PC-9 (cell line): ENCODE measurements at regions not wholly inside any gene's neighbourhood (a gene's known extent, or its start where the extent isn't known, plus 50 kb on each side); places are given as distances from the start of the nearest gene placed in this dataset.

Source experiments
- BruUV-seq: library from RNA; stranded (reverse); fragments of 400-500 nt; replicated peaks from 2 replicates; lab custom pipeline; 2021; lab: Mats Ljungman, UMichigan
- CTCF ChIA-PET: fragments of 300-600 bp; sonication (Branson Sonifier 250); formaldehyde crosslinking; loops from one replicate; lab custom pipeline; 2022; ENCODE audit warnings: antibody characterized with exemption; lab: Charles Lee
- POLR2A ChIA-PET: fragments of 300-600 bp; sonication (Branson Sonifier 250); formaldehyde crosslinking; loops from one replicate; lab custom pipeline; 2022; ENCODE audit warnings: antibody characterized with exemption; ENCODE audit not compliant: unreplicated experiment; lab: Charles Lee
- DNase-seq, 2 experiments: peaks; one replicate each; pipeline versions ENCODE4 v3.0.0 to v3.0.0-alpha.2; 2015 to 2022; ENCODE audit warnings: mixed read lengths in 1 of 2
- H2AFZ ChIP-seq: fragments of 200-600 bp; sonication (generic); 2 replicates; pipeline ENCODE4 v1.8.1; 2017; ENCODE audit warnings: antibody characterized with exemption
- H3F3A ChIP-seq: fragments of 200-600 bp; sonication (generic); 2 replicates; pipeline ENCODE4 v1.8.1; 2017; ENCODE audit warnings: antibody characterized with exemption, mild to moderate bottlenecking, low read depth; ENCODE audit not compliant: insufficient read depth
- H3K27ac ChIP-seq: fragments of 200-600 bp; sonication (generic); 2 replicates; pipeline ENCODE4 v1.6.1; 2016; ENCODE audit warnings: mixed run types
- H3K27me3 ChIP-seq: fragments of 200-600 bp; sonication (generic); 2 replicates; pipeline ENCODE4 v1.6.1; 2016; ENCODE audit warnings: low read depth, mixed run types; ENCODE audit not compliant: insufficient read depth
- H3K36me3 ChIP-seq: fragments of 200-600 bp; sonication (generic); 2 replicates; pipeline ENCODE4 v1.6.1; 2016; ENCODE audit warnings: low read depth, mixed run types
- H3K4me1 ChIP-seq: fragments of 200-600 bp; sonication (generic); replicated peaks from 2 replicates; pipeline ENCODE4 v1.6.1; 2016; ENCODE audit warnings: mixed run types; ENCODE audit not compliant: insufficient read depth
- H3K4me2 ChIP-seq: fragments of 200-600 bp; sonication (generic); 2 replicates; pipeline ENCODE4 v1.6.1; 2017; ENCODE audit warnings: mixed run types
- H3K4me3 ChIP-seq: fragments of 200-600 bp; sonication (generic); 2 replicates; pipeline ENCODE4 v1.6.1; 2016; ENCODE audit warnings: mixed run types
- H3K79me2 ChIP-seq: fragments of 200-600 bp; sonication (generic); 2 replicates; pipeline ENCODE4 v1.6.1; 2017; ENCODE audit warnings: low read depth, mixed run types
- H3K9me2 ChIP-seq: fragments of 200-600 bp; sonication (generic); 2 replicates; pipeline ENCODE4 v1.8.1; 2017; ENCODE audit warnings: mild to moderate bottlenecking; ENCODE audit not compliant: insufficient read depth
- H3K9me3 ChIP-seq: fragments of 200-600 bp; sonication (generic); 2 replicates; pipeline ENCODE4 v1.8.1; 2016; ENCODE audit warnings: low read depth; ENCODE audit not compliant: insufficient read depth
- H4K20me1 ChIP-seq: fragments of 200-600 bp; sonication (generic); 2 replicates; pipeline ENCODE4 v1.8.1; 2017; ENCODE audit not compliant: insufficient read depth
- CTCF ChIP-seq: fragments of 200-600 bp; sonication (generic); conservative IDR thresholded peaks from 2 replicates; pipeline ENCODE4 v1.6.1; 2017; ENCODE audit warnings: mixed run types, antibody characterized with exemption, mild to moderate bottlenecking, moderate library complexity
- EZH2 ChIP-seq: fragments of 200-600 bp; sonication (generic); IDR thresholded peaks from 2 replicates; pipeline ENCODE4 v1.8.0; 2017; ENCODE audit warnings: antibody characterized with exemption, low read depth
- intact Hi-C: fragments of 100-400 bp; cut with micrococcal nuclease; formaldehyde crosslinking; loops from one replicate; pipeline ENCODE4 v1.10.0; 2022; ENCODE audit not compliant: unreplicated experiment

DNA sequence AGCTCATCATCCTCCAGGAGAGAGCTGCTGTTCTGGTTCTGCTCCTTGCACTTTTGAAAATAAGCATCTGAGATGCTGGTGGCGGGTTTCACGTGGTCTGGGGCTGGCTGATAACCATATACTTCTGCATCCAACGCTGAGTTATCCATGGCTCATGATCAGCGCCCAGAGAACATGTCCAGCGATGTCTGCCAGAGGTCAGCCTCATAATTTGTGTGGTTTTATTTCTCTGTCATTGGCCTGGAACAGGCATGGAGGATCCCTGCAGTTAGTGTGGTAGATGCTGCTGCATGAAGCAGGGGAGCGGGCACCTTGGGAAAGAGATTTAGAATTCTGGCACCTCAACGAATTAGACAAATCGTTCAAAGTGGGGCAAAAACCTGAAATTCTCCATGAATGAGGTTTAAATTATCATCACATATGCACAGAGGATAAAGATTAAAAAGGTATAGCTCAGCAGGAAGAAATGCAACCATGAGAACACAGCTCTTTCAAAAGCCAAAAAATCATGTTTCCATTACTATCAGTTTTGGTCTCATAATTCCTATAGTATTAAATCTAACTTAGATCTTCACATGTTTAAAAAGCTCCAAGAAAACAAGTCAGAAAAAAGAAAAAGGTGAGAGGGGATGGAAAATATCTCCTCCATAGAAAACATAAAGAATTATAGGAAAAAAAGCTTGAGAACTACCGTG is 157.2 kb downstream of the SOD2 start:
- Histone ChIP-seq H3K4me3 (no peak overlapping the region), H3K36me3 (no peaks in the 10 kb centered on the region), H3K27me3 (peaks cover 45% of the 10 kb centered on the region), H3K4me1 (no peaks in the 10 kb centered on the region), H3K79me2 (no peaks in the 10 kb centered on the region), H3K4me2 (no peak overlapping the region), H4K20me1 (no peaks in the 10 kb centered on the region), H3K9me2 (no peaks in the 10 kb centered on the region), H2AFZ (no peak overlapping the region), H3F3A (no peaks in the 10 kb centered on the region), H3K9me3 (no peaks in the 10 kb centered on the region), H3K27ac (no peak overlapping the region)
- POLR2A ChIA-PET: no interaction called here
- no TSS peak for BruUV-seq
- DNase-seq: no peak
- intact Hi-C loops: no loop called here
- CTCF ChIA-PET: no interaction called here
- TF ChIP-seq EZH2 (no peak), CTCF (no peak)

DNA sequence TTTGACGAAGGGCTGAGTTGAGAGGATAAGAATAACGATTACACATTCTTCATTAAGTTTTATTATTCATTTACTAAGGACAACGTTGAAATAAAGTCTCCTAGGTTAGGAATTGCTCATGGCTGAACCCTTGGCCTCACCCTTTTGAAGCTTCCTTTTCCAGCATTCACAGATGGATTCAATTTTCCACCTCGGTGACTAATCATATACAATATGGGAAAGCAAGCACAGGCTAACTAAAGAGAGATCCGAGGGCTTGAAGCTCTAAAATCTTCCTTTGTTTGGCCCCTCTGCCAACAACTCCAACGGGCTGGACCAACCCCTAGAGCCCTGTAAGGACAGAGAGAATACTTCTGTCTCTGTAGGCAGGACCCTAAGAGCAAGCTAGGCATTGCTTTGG is 159.5 kb downstream of the SOD2 start:
- Histone ChIP-seq H3K4me1 (no peaks in the 10 kb centered on the region), H3K27ac (no peak overlapping the region), H3K9me3 (no peaks in the 10 kb centered on the region), H3K27me3 (peaks cover 67% of the 10 kb centered on the region), H3K4me3 (no peak overlapping the region), H4K20me1 (no peaks in the 10 kb centered on the region), H2AFZ (no peak overlapping the region), H3K36me3 (no peaks in the 10 kb centered on the region), H3K4me2 (no peak overlapping the region), H3K9me2 (no peaks in the 10 kb centered on the region), H3F3A (no peaks in the 10 kb centered on the region), H3K79me2 (no peaks in the 10 kb centered on the region)
- BruUV-seq: no TSS peak
- intact Hi-C loops: no loop called here
- DNase-seq: no peak
- ChIA-PET POLR2A (no interaction called here), CTCF (no interaction called here)
- TF ChIP-seq CTCF (no peak), EZH2 (no peak)

GRCh38 chr6:159533016-159533415 is 160.0 kb downstream of the SOD2 start:
- no peaks in the 10 kb centered on the region for H3F3A ChIP-seq
- H3K4me1 ChIP-seq: no peaks in the 10 kb centered on the region
- DNase-seq: no peak
- BruUV-seq: no TSS peak
- TF ChIP-seq CTCF: no peak
- POLR2A ChIA-PET: no interaction called here
- no peak overlapping the region for H3K4me3 ChIP-seq
- H3K27me3 ChIP-seq: peaks cover 68% of the 10 kb centered on the region
- no peaks in the 10 kb centered on the region for H3K36me3 ChIP-seq
- H3K79me2 ChIP-seq: no peaks in the 10 kb centered on the region
- H3K9me3 ChIP-seq: no peaks in the 10 kb centered on the region
- no peaks in the 10 kb centered on the region for H4K20me1 ChIP-seq
- H3K4me2 ChIP-seq: no peak overlapping the region
- H3K9me2 ChIP-seq: no peaks in the 10 kb centered on the region
- H3K27ac ChIP-seq: no peak overlapping the region
- H2AFZ ChIP-seq: no peak overlapping the region
- intact Hi-C loops: no loop called here
- CTCF ChIA-PET: no interaction called here
